HG02678 (cell line): ENCODE measurements at regions not wholly inside any gene's neighbourhood (a gene's known extent, or its start where the extent isn't known, plus 50 kb on each side); places are given as distances from the start of the nearest gene placed in this dataset.
"Not testable (repeated sequence)": the region's sequence is repeated elsewhere in the genome, so short reads cannot be mapped to it uniquely, and the experiment has no call there.

Experiments used
- ATAC-seq: cut with Tn5 transposase; IDR thresholded peaks from one replicate; pipeline ENCODE4 v1.9.1; 2021; ENCODE audit warnings: mild to moderate bottlenecking, moderate library complexity; ENCODE audit not compliant: unreplicated experiment

GRCh38 chrX:43345166-43345565, 310.9 kb upstream of the MAOA start:
- ATAC-seq, result no peak

- ATAC-seq, result peak; percentile 55
Observed at GRCh38 chrX:43349363-43349762, 306.7 kb upstream of the MAOA start.

GRCh38 chrX:43350935-43351334, 305.2 kb upstream of the MAOA start:
- ATAC-seq, result no peak

DNA sequence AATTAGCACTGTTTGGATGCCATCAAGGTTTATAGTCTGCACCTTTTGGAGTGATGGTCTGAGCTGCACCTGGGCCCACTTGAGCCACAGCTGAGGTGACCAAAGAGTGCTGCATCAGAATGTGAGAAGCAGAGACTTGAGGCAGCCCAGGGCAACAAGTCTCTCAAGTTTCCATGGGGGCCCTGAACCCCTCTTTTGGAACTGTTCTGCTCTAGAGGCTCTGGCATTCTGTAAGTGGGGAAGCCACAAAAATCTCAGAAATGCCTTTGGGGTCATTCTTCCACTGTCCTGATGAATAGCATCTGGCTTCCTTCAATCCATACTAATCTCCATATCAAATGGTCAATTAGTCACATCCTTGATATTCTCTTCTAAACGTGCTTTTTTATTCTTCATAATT, 298.4 kb upstream of the MAOA start:
- no peak for ATAC-seq

- no peak for ATAC-seq
Observed at GRCh38 chrX:43373032-43373431, 283.1 kb upstream of the MAOA start.

DNA sequence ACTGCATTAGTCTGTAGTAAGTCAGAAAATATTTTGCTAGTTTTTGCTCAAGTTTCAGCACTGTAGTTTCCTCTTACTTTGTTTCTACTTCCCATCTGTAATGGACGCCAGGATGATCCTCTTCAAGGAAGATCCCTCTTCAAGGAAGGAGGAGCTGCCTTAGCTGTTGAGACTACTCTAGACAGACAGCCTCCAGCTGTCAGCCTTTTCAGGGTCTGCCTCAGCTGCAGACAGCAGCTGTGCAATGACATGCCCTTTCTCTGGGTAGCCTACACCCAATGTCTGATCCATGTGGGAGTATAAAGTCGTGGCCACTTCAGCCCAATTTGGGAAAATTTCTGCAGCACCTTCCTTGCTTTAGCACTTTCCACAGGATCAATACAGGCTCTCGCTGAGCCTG, 281.0 kb upstream of the MAOA start:
- no peak for ATAC-seq

GRCh38 chrX:43380704-43381103, 275.4 kb upstream of the MAOA start:
- ATAC-seq, result no peak

DNA sequence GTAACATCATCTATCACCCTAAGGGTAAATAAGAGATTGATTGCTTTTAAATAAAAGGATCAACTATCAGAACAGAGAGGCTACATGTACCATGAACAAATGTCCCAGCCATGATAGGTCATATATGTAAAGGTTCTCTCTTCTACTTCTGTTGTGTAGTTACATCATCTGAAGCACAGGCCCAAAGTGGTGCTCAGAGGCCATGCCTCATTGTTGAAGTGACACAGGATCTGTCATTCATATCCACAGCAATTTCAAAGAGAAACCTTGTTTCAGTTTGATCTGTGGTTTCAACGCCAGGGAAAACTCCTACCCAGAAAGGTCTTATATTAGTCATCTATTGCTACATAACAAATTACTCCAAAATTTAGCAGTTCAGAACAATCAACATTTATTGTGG, 269.2 kb upstream of the MAOA start:
- no peak for ATAC-seq

DNA sequence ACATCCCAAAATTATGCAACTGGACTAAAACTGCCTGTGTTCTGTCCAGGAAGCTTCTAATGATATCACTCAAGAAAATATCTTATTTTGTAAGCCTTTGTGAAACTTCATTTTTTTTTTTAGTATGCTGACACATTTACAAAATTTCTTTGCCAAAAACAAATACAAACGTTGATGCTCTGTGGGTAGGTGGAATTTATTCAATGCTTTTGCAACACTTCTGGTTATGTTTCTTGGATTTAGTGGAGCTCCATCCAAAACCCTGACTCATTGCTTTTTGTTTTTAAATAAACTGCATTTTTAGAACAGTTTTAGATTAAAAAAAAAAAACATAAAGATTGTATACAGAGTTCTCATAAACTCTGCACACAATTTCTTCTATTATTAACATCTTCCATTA, 250.9 kb upstream of the MAOA start:
- no peak for ATAC-seq

- no peak for ATAC-seq
Observed at GRCh38 chrX:43423876-43424275, 232.2 kb upstream of the MAOA start.

- no peak for ATAC-seq
Observed at GRCh38 chrX:43436517-43436916, 219.6 kb upstream of the MAOA start.

DNA sequence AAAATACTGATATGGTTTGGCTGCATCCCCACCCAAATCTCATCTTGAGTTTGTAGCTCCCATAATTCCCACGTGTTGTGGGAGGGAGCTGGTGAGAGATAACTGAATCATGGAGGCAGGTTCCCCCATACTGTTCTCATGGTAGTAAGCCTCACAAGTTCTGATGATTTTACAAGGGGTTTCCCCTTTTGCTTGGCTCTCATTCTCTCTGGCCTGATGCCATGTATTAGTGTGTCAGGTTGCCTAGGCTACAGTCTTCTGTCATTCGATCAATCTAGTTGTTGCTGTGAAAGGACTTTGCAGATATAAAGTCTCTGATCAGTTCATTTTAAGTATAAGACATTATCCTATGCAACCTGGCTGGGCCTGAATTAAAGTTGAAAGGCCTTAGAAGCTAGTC, 209.3 kb upstream of the MAOA start:
- ATAC-seq, result no peak

DNA sequence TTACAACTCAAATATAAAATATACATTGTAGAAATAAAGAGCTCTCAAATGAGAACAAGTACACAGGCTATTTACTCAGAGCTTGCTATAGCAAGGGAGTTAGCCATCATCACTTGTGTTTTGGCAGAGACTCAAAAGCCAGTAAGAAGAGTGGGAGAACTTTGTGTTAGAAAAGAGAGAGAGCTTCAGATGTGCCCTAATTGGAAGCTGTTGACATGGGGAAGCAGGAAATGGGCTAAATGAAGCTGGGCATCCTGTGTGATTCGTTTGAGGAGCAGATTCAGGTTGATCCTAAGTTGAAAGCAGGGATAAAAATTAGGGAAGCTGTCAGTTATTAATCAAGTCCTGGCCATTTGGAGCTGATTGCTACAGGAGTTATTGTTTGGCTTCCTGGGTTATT, 207.4 kb upstream of the MAOA start:
- ATAC-seq, result no peak

DNA sequence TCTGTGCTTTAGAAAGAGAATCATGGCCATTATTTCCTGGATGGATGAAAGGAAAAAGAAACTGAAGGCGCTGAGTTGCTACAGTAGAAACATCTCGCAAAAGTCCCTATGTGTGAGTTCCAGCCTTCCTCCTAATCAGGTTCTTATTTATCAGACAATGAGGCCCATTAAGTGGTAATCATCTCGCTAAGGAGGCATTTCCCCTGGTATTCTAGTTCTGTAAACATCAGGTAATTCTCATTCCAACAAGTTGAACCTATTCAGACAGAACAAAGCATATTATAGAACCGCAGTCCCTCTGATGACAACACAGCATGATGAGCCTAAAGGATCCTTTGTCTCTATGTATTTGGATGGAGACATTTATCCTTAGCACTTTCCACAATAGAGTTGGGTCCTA, 205.7 kb upstream of the MAOA start:
- ATAC-seq, result no peak

DNA sequence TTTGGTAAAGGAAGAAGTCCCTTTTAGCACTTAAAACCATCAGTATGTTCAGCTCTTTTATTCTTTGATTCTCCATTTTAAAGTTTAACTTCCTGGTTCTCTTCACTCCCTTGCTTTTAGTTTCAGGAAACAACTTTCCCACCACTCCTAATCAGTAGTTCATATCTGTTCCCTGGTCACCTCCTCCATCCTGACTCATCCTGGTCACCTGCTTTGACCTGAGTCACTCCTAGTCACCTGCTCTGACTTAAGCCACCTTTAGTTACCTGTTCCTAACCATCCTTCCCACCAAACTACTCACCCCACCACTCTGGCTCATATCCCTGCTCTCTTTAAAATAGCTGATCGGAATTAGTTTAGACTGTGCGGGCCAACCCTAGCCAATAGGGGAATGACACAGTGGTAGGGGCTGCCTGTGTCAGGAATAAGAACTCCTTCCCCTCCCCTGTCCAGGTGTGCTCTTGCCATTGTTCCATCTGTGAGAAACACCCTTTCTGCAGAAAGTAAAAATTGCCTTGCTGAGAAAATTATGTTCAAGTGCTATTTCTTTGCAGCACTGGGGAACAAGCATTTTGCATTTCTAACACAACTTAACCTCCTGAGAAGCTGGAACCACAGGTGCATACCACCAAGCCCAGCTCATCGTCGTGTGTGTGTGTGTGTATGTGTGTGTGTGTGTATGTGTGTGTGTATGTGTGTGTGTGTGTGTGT, 204.0 kb upstream of the MAOA start:
- ATAC-seq, result not testable (repeated sequence)

GRCh38 chrX:43456063-43456462, 200.0 kb upstream of the MAOA start:
- ATAC-seq, result no peak

DNA sequence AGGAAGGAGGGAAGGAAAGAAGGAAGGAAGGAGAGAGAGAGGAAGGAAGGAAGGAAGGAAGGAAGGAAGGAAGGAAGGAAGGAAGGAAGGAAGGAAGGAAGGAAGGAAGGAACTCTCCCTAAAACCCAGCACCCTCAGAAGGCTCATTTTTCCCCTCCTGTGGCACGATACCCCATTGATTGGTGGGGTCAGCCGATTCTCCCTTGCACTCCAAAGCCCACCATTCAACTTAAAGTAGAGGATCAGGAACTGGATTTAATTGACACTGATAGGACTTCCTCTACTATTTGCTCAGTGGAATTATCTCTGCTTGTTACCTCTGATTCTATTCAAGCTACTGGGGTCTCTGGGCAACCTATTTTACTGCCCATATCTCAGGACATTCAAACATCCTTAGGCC, 199.2 kb upstream of the MAOA start:
- no peak for ATAC-seq

GRCh38 chrX:43467608-43468234, 188.4 kb upstream of the MAOA start:
- no peak for ATAC-seq

GRCh38 chrX:43469391-43470054, 186.6 kb upstream of the MAOA start:
- no peak for ATAC-seq

DNA sequence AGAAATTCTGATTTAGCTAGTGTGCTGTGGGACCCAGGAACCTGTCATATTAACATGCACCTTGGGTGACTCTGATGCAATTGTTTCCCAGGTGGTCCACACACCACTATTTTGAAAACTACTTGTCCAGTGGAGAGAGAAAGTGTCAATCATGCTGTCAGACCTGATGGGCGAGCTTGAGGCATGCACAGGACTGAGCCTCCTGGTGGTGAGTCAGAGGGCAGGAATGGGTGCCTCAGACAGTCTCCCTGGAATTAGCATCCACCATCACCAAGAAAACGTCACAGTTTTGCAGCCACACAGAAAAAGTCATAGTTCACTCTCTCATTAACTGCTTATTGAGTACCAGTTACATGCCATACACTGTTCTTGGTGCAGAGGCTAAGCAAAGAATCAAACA, 181.8 kb upstream of the MAOA start:
- no peak for ATAC-seq

- no peak for ATAC-seq
Observed at GRCh38 chrX:43479070-43479469, 177.0 kb upstream of the MAOA start.

- ATAC-seq, result no peak
Observed at GRCh38 chrX:43479850-43480249, 176.2 kb upstream of the MAOA start.
